NB4 (cell line): ENCODE measurements at regions not wholly inside any gene's neighbourhood (a gene's known extent, or its start where the extent isn't known, plus 50 kb on each side); places are given as distances from the start of the nearest gene placed in this dataset.
"Not testable (repeated sequence)": the region's sequence is repeated elsewhere in the genome, so short reads cannot be mapped to it uniquely, and the experiment has no call there.

Source experiments
- DNase-seq: peaks from one replicate; pipeline ENCODE4 v3.0.0; 2010; ENCODE audit warnings: low read depth
- H3K4me3 ChIP-seq: one replicate; pipeline ENCODE4 v1.5.1; 2011; ENCODE audit warnings: mild to moderate bottlenecking, low read depth, low read length, moderate library complexity
- CTCF ChIP-seq: IDR thresholded peaks from one replicate; pipeline ENCODE4 v1.5.1; 2012; ENCODE audit warnings: low read depth, low read length
- MAX ChIP-seq: IDR thresholded peaks from 2 replicates; pipeline ENCODE4 v1.6.1; 2011; ENCODE audit warnings: low read depth, low read length
- MYC ChIP-seq: IDR thresholded peaks from 2 replicates; pipeline ENCODE4 v1.6.1; 2011; ENCODE audit warnings: low read depth, low read length
- POLR2A ChIP-seq: IDR thresholded peaks from 2 replicates; pipeline ENCODE4 v1.6.1; 2011; ENCODE audit warnings: mild to moderate bottlenecking; ENCODE audit not compliant: insufficient read length; ENCODE audit errors: extremely low read depth

GRCh38 chr13:19056355-19056880 lies 125.2 kb downstream of the TUBA3C start:
- DNase-seq = no peak
- no peak for TF ChIP-seq MYC
- no peak for TF ChIP-seq POLR2A
- TF ChIP-seq MAX = no peak
- no peak for TF ChIP-seq CTCF
- H3K4me3 ChIP-seq = no peak overlapping the region

- no peak for DNase-seq
- TF ChIP-seq MYC = no peak
- TF ChIP-seq MAX = no peak
- no peak overlapping the region for H3K4me3 ChIP-seq
Measured at GRCh38 chr13:19055611-19056010, 126.0 kb downstream of the TUBA3C start.

GRCh38 chr13:19053561-19053960 lies 128.1 kb downstream of the TUBA3C start:
- TF ChIP-seq MAX (no peak), POLR2A (no peak), MYC (no peak), CTCF (no peak)
- peak; percentile 15 for DNase-seq
- H3K4me3 ChIP-seq = no peak overlapping the region

- DNase-seq = no peak
- TF ChIP-seq MAX (no peak), CTCF (no peak), MYC (no peak), POLR2A (no peak)
Measured at GRCh38 chr13:19052931-19053330, 128.7 kb downstream of the TUBA3C start.

GRCh38 chr13:19052180-19052579 lies 129.4 kb downstream of the TUBA3C start:
- H3K4me3 ChIP-seq = no peak overlapping the region
- DNase-seq = no peak
- TF ChIP-seq MAX (no peak), MYC (no peak), POLR2A (no peak)

More at GRCh38 chr13:19052931-19053330, 128.7 kb downstream of the TUBA3C start:
- H3K4me3 ChIP-seq = no peak overlapping the region

- H3K4me3 ChIP-seq = no peak overlapping the region
- TF ChIP-seq CTCF (no peak), MYC (no peak), POLR2A (no peak), MAX (no peak)
- DNase-seq = no peak
Measured at GRCh38 chr13:19050901-19051300, 130.7 kb downstream of the TUBA3C start.

GRCh38 chr13:19049624-19050023 lies 132.0 kb downstream of the TUBA3C start:
- not testable (repeated sequence) for DNase-seq, H3K4me3 ChIP-seq
